ENCODE measurements at regions not wholly inside any gene's neighbourhood (a gene's known extent, or its start where the extent isn't known, plus 50 kb on each side); places are given as distances from the start of the nearest gene placed in this dataset.

DNA sequence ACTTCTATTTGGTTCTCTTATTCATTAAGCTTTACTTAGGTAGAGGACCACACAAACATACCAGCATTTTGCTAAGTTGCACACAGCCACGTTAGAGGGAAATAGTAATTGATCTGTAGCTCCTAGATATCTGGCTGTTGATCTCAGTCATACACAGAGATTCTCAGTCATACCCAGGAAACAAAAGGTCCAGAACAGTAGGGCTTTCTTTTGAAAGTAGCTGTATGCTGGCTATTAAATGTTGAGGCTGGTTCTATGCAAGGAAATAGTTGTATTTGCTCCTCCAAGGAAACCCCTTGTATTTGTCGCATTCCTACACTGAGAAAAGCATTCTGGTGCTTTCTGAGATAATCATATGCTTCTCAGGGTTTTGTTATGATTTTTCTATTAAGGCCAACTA lies 523.8 kb downstream of the SOX2 start:
- Histone ChIP-seq H3K9me3 (ENCODE audit: control insufficient read depth, insufficient read depth, low read length) (no peaks in the 10 kb centered on the region), H3K4me3 (ENCODE audit: low read depth, low read length) (no peak overlapping the region), H3K9ac (ENCODE audit: low read depth, low read length) (no peak overlapping the region), H3K4me1 (ENCODE audit: control insufficient read depth, insufficient read depth, low read length) (peaks cover 5% of the 10 kb centered on the region), H3K36me3 (ENCODE audit: control insufficient read depth, insufficient read depth, low read length) (no peaks in the 10 kb centered on the region), H3K27me3 (ENCODE audit: control insufficient read depth, insufficient read depth, low read length) (no peaks in the 10 kb centered on the region)

DNA sequence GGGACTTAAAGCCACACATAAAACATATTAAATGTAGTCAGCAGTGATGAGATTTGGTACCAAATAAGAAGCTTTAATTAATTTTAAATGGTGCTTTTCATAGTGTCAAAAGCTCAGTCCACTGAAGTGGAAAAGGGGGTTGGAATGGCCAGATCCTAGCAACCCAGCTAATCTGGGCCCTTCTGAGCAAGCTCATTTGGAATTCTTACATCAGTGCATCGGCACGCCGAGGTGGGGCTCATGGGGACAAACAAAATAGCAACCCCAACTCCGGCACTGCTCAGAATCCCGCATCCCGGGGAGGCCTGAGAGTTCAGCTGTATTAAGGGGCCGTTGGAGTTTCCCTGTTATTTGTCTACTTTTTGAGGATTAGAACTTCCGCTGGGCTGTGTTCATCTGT lies 526.4 kb downstream of the SOX2 start:
- H3K4me3 ChIP-seq (ENCODE audit: low read depth, low read length), result no peak overlapping the region

DNA sequence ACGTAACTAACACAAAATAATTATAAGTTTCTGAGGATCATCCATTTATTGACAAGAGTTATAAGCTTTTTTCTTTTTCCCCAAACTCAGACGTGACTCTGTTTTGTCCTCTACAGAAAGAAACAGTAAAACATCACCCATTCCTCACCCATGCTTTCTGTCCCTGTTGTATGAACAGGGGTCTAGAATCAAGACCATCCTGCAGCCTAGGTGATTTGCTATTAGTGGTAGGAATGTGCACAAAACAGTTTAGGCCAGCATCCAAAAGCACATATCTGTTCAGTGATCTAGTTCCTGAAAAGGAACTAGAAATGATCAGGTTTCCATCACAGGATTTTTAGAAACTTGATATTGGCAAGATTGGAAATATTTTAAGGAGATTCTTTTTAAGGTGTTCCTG lies 527.6 kb downstream of the SOX2 start:
- H3K9ac ChIP-seq (ENCODE audit: low read depth, low read length), result no peak overlapping the region
- H3K27me3 ChIP-seq (ENCODE audit: control insufficient read depth, insufficient read depth, low read length), result no peaks in the 10 kb centered on the region
- no peaks in the 10 kb centered on the region for H3K9me3 ChIP-seq (ENCODE audit: control insufficient read depth, insufficient read depth, low read length)
- H3K4me1 ChIP-seq (ENCODE audit: control insufficient read depth, insufficient read depth, low read length), result peaks cover 11% of the 10 kb centered on the region
- H3K36me3 ChIP-seq (ENCODE audit: control insufficient read depth, insufficient read depth, low read length), result no peaks in the 10 kb centered on the region
- H3K4me3 ChIP-seq (ENCODE audit: low read depth, low read length), result no peak overlapping the region

More for the DNA sequence above, 526.4 kb downstream of the SOX2 start:
- H3K27me3 ChIP-seq (ENCODE audit: control insufficient read depth, insufficient read depth, low read length), result no peaks in the 10 kb centered on the region
- no peaks in the 10 kb centered on the region for H3K36me3 ChIP-seq (ENCODE audit: control insufficient read depth, insufficient read depth, low read length)
- H3K9ac ChIP-seq (ENCODE audit: low read depth, low read length), result no peak overlapping the region
- H3K4me1 ChIP-seq (ENCODE audit: control insufficient read depth, insufficient read depth, low read length), result peaks cover 11% of the 10 kb centered on the region
- no peaks in the 10 kb centered on the region for H3K9me3 ChIP-seq (ENCODE audit: control insufficient read depth, insufficient read depth, low read length)

DNA sequence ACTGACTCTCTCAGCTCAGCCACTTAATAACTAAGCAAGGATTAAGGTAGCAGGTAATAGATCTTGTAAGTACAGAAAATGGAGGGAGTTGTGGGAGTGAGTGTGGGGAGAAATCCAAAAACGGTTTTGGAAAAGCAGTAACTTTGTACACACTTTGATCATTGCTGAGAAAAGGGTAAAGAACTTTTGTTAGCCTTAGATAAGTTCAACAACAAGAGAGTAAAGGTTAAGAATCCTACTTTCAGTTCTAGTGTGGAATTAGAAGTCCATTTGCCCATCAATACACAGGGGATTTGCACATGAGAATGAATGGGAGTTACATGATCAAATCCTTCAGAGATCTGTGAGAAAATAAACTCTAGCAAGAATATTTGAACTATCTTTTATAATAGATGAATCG lies 528.7 kb downstream of the SOX2 start:
- Histone ChIP-seq H3K4me3 (ENCODE audit: low read depth, low read length) (no peak overlapping the region), H3K27me3 (ENCODE audit: control insufficient read depth, insufficient read depth, low read length) (no peaks in the 10 kb centered on the region), H3K4me1 (ENCODE audit: control insufficient read depth, insufficient read depth, low read length) (peaks cover 11% of the 10 kb centered on the region), H3K9ac (ENCODE audit: low read depth, low read length) (no peak overlapping the region), H3K9me3 (ENCODE audit: control insufficient read depth, insufficient read depth, low read length) (no peaks in the 10 kb centered on the region), H3K36me3 (ENCODE audit: control insufficient read depth, insufficient read depth, low read length) (no peaks in the 10 kb centered on the region)

DNA sequence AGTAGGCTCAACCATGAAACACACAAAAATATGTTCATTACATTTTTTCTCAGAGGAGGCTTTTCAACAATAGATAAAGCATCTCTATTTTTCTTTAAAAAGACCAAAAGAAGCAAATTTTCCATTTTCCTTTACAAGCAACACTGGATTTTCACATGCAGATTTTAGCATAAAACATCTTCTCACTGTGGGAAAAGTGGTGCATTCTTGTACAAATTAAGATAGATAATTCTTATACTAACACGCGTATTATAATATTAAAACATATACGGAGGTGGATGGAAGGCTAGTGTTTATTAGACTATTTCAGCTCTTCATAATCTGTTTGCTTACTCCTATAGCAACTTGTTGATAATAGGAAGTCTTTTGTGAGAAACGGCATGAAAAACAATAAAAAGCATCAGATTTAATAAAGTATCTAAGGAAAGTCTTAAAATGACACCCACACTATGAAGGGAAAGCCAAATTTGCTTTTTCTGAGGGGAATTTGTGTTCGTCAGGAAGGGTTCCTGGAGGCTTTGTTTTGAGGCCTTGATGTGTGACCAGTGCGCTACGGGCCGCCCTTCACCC lies 529.6 kb downstream of the SOX2 start:
- no peak overlapping the region for H3K4me3 ChIP-seq (ENCODE audit: low read depth, low read length)
- peaks cover 11% of the 10 kb centered on the region for H3K4me1 ChIP-seq (ENCODE audit: control insufficient read depth, insufficient read depth, low read length)
- no peak overlapping the region for H3K9ac ChIP-seq (ENCODE audit: low read depth, low read length)
- no peaks in the 10 kb centered on the region for H3K9me3 ChIP-seq (ENCODE audit: control insufficient read depth, insufficient read depth, low read length)
- no peaks in the 10 kb centered on the region for H3K27me3 ChIP-seq (ENCODE audit: control insufficient read depth, insufficient read depth, low read length)
- H3K36me3 ChIP-seq (ENCODE audit: control insufficient read depth, insufficient read depth, low read length), result no peaks in the 10 kb centered on the region

DNA sequence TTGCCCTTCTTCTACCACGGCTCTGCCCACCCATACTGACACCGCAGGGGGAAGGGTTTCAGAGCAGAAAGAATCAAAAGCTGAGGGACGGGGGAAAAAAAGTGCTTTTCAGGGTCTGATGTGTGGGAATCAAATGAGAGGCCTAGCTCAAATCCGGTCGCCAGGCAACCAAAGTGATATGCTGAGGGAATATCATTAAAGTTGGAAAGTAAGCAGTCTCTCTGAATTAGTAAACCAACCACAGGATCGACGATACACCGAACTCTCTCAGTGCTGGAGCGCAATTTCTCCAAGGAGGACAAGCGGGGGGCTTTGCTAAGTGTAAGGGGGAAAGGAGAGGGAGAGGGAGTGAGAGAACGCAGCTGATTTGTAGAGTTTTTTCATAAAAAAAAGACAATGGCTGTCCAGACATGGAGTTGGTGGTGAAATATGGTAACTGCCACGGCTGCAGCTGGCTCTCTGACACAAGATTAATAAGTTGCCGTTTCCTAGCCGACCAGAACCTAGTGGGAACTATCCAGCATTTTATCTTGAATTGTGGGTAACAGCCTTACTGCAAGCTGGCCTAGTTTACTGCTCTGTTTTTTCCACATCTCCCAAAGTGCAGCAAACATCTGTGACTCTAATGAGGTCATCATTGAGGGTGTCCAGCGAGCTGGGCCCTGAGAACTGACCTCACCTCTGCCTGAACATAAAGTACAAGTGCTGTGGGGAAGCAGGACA lies 530.2 kb downstream of the SOX2 start:
- Histone ChIP-seq H3K4me3 (ENCODE audit: low read depth, low read length) (no peak overlapping the region), H3K27me3 (ENCODE audit: control insufficient read depth, insufficient read depth, low read length) (no peaks in the 10 kb centered on the region), H3K9ac (ENCODE audit: low read depth, low read length) (no peak overlapping the region), H3K4me1 (ENCODE audit: control insufficient read depth, insufficient read depth, low read length) (peaks cover 11% of the 10 kb centered on the region), H3K9me3 (ENCODE audit: control insufficient read depth, insufficient read depth, low read length) (no peaks in the 10 kb centered on the region), H3K36me3 (ENCODE audit: control insufficient read depth, insufficient read depth, low read length) (no peaks in the 10 kb centered on the region)

DNA sequence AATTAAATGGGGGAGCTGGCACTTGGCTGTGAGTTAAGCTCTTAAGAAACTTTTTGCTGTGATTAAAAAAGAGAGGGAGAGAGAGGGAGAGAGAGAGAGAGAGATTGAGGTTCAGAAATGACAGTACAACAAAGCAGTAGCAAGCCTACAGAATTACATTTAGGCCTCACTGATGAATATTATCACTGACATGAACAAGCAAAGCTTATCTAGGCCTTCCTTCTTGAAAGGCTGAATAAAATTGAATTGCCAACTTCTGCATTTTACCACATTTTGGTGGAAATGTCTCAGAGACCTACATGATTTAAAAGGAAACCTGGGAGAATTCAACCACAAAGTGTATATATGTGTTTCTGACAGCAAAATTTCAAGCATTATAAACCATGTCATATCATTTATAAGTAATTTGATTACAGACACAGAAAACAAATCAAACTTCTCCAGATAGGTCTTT lies 530.8 kb downstream of the SOX2 start:
- Histone ChIP-seq H3K9me3 (ENCODE audit: control insufficient read depth, insufficient read depth, low read length) (no peaks in the 10 kb centered on the region), H3K27me3 (ENCODE audit: control insufficient read depth, insufficient read depth, low read length) (no peaks in the 10 kb centered on the region), H3K36me3 (ENCODE audit: control insufficient read depth, insufficient read depth, low read length) (no peaks in the 10 kb centered on the region), H3K9ac (ENCODE audit: low read depth, low read length) (no peak overlapping the region), H3K4me1 (ENCODE audit: control insufficient read depth, insufficient read depth, low read length) (peaks cover 11% of the 10 kb centered on the region), H3K4me3 (ENCODE audit: low read depth, low read length) (no peak overlapping the region)

DNA sequence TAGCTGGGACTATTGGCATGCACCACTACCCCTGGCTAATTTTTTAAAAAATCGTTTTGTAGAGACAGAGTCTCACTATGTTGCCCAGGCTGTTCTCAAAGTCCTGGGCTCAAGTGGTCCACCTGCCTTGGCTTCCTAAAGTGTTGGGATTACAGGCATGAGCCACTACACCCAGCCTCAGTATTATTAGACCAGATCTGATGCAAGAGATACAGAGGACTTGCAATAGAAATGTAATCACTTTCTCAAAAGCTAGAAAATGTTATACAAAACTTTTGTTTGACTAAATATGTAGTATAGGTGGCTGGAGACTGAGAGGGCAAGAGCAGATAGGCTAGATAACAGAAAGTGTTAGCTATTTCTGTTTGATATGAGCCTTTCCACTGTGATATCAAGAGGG lies 531.9 kb downstream of the SOX2 start:
- no peaks in the 10 kb centered on the region for H3K36me3 ChIP-seq (ENCODE audit: control insufficient read depth, insufficient read depth, low read length)
- H3K4me1 ChIP-seq (ENCODE audit: control insufficient read depth, insufficient read depth, low read length), result peaks cover 11% of the 10 kb centered on the region
- H3K9ac ChIP-seq (ENCODE audit: low read depth, low read length), result no peak overlapping the region
- no peaks in the 10 kb centered on the region for H3K9me3 ChIP-seq (ENCODE audit: control insufficient read depth, insufficient read depth, low read length)
- no peaks in the 10 kb centered on the region for H3K27me3 ChIP-seq (ENCODE audit: control insufficient read depth, insufficient read depth, low read length)
- H3K4me3 ChIP-seq (ENCODE audit: low read depth, low read length), result no peak overlapping the region

DNA sequence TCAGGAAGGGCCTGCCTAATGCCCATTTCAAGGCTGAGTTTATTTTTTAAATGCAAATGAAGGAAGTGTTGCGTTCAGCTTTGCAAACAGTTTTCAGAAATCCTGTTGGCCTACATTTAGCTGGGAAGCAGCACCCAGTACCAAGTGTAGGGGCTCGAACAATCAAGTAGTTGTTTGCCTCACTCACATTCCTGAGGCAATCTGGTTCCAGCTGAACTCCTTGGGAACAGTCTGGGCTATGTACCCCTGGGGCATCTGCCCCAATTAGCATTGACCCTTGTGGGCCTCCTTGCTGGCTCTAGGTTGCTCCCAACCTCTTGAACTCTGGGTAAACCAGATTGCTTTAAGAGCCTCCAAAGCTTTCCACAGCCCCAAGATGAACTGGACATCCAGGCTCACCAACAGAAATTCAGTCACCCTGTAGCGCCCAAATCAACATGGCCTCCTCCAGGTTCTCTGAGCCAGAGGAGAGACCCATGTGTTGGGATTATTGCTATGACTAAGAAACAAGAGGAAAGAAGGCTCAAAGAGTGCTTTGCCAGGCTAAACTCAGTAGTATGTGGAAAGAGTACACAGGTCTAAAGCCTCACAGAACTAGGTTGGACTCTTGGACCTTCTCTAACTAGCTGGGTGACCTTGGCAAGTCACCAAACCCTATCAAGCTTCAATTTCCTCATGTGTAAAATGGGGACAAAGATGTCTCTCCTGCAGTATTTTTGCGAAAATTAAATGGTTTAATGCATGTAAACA lies 532.7 kb downstream of the SOX2 start:
- Histone ChIP-seq H3K9ac (ENCODE audit: low read depth, low read length) (no peak overlapping the region), H3K36me3 (ENCODE audit: control insufficient read depth, insufficient read depth, low read length) (no peaks in the 10 kb centered on the region), H3K4me3 (ENCODE audit: low read depth, low read length) (no peak overlapping the region), H3K9me3 (ENCODE audit: control insufficient read depth, insufficient read depth, low read length) (no peaks in the 10 kb centered on the region), H3K4me1 (ENCODE audit: control insufficient read depth, insufficient read depth, low read length) (peaks cover 9% of the 10 kb centered on the region), H3K27me3 (ENCODE audit: control insufficient read depth, insufficient read depth, low read length) (no peaks in the 10 kb centered on the region)

DNA sequence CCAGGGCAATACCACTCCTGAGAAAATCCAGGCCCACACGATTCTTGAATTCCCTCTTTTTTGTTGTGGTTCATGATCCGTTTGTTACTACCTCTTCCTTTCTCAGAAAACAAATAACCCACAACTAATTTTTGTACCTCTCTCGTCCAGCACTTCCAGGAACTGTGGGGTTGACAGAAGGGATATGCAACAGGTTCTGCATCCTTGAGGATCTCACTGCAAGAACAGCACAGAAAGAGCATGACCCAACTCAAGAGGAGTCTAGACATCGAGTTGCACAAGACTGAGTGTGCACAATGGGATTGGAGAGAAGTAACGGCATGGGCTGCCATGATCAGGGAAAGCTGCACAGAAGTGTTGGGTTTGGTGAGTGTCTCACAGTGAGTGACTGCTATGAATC lies 533.3 kb downstream of the SOX2 start:
- H3K27me3 ChIP-seq (ENCODE audit: control insufficient read depth, insufficient read depth, low read length), result no peaks in the 10 kb centered on the region
- no peaks in the 10 kb centered on the region for H3K9me3 ChIP-seq (ENCODE audit: control insufficient read depth, insufficient read depth, low read length)

DNA sequence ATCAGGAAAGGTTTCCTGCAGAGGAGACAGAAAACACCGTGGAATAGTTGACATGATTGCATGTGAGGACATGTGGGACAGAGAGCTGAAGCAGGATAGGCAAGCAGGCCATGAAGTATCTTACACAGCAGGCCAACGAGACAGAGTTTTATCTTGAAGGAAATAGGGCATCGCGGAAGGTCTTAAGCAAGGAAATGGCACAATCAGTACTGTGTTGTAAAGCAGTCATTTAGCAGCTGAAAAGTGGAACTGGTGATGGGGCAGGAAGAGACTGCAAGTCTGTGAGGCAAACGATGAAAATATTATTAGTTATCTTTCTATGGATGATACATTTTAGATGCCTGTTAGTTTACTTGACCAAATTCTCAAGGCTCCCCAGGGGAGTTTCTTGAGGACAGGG lies 535.1 kb downstream of the SOX2 start:
- H3K9me3 ChIP-seq (ENCODE audit: control insufficient read depth, insufficient read depth, low read length), result no peaks in the 10 kb centered on the region
- H3K4me3 ChIP-seq (ENCODE audit: low read depth, low read length), result no peak overlapping the region
- H3K9ac ChIP-seq (ENCODE audit: low read depth, low read length), result no peak overlapping the region
- H3K4me1 ChIP-seq (ENCODE audit: control insufficient read depth, insufficient read depth, low read length), result peaks cover 3% of the 10 kb centered on the region
- H3K36me3 ChIP-seq (ENCODE audit: control insufficient read depth, insufficient read depth, low read length), result no peaks in the 10 kb centered on the region
- no peaks in the 10 kb centered on the region for H3K27me3 ChIP-seq (ENCODE audit: control insufficient read depth, insufficient read depth, low read length)

More for the DNA sequence above, 533.3 kb downstream of the SOX2 start:
- Histone ChIP-seq H3K4me1 (ENCODE audit: control insufficient read depth, insufficient read depth, low read length) (peaks cover 9% of the 10 kb centered on the region), H3K36me3 (ENCODE audit: control insufficient read depth, insufficient read depth, low read length) (no peaks in the 10 kb centered on the region), H3K4me3 (ENCODE audit: low read depth, low read length) (no peak overlapping the region), H3K9ac (ENCODE audit: low read depth, low read length) (no peak overlapping the region)
